ENCODE measurements at regions not wholly inside any gene's neighbourhood (a gene's known extent, or its start where the extent isn't known, plus 50 kb on each side); places are given as distances from the start of the nearest gene placed in this dataset.

DNA sequence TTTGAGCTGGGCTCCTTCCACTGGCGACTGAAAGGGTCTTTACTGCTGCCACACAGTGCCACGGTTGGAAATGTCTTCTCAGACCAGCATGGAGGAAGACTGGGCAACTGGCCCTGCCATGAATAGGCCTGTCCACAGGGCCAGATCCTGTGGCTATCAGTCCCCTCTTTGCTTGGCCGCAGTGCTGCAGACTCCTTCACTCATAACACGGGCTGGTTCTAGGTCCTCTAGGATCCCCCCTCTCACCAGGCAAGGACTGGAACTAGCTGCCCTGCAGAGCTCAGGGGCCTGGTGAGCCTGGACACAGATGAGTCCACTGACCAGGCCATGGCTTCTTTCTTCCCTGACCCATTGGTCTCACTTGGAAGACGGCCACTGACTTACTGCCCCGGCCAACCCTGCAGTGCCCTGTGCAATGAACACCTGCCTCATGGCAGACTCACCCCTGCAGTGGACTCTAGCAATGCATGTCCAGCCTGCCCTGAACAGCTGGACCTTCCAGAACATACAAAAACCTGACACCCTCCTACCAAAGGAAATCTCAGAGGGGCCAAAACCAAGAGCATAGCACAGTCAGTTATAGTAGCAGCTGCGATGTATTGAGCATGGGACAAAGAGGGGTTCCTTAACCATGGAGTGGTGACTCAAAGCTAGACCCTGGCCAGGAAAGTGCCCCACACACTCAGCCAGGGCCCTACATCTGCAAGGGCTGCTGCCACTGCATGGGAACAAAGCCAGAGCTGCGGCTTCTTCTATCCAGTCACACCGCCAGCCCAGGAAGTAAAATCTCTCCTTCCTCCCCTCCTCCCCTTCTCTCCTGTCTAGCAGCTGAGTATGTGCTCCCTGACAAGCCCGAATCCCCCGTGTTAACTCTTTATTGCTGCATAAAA, 72.1 kb upstream of the ITGA11 start:
- peaks cover 7% of the 10 kb centered on the region for H3K36me3 Mint-ChIP-seq
- H3K9me3 Mint-ChIP-seq, result peaks cover 23% of the 10 kb centered on the region
- TF ChIP-seq ZNF317 (CRISPR knock-in tag; IDR thresholded peaks at IDR 0.05; ENCODE audit: borderline replicate concordance, low read depth), result no peak
- no peak for TF ChIP-seq ZNF512 (CRISPR knock-in tag; IDR thresholded peaks at IDR 0.05; ENCODE audit: borderline replicate concordance)
- no peak for TF ChIP-seq PRDM15 (CRISPR knock-in tag; IDR thresholded peaks at IDR 0.05)
- TF ChIP-seq ZBTB43 (CRISPR knock-in tag; IDR thresholded peaks at IDR 0.05), result no peak
- no peak for TF ChIP-seq NFYB (CRISPR knock-in tag; conservative IDR thresholded peaks at IDR 0.05; ENCODE audit: low read depth)
- TF ChIP-seq RORB (CRISPR knock-in tag; IDR thresholded peaks at IDR 0.05), result no peak
- no peak for TF ChIP-seq MLX (CRISPR knock-in tag; IDR thresholded peaks at IDR 0.05)
- no peak for TF ChIP-seq ZNF219 (CRISPR knock-in tag; IDR thresholded peaks at IDR 0.05; ENCODE audit: borderline replicate concordance)
- no peak overlapping the region for H3K27ac Mint-ChIP-seq
- peaks cover 3% of the 10 kb centered on the region; the same call in 1 of the 2 replicates for H3K27me3 Mint-ChIP-seq (ENCODE audit: low read depth)
- POLR2A ChIA-PET, result no interaction called here
- no peak overlapping the region for H3K4me3 Mint-ChIP-seq
- DNase-seq (ENCODE audit: low spot score) (no peak), ATAC-seq (no peak)
- H3K4me1 Mint-ChIP-seq, result peaks cover 22% of the 10 kb centered on the region
- CTCF ChIA-PET, result interaction anchor here (0.6 kb wide), 1 partner anchor 534 kb away, joined by 3 read pairs; no protein-coding TSS in a partner anchor

DNA sequence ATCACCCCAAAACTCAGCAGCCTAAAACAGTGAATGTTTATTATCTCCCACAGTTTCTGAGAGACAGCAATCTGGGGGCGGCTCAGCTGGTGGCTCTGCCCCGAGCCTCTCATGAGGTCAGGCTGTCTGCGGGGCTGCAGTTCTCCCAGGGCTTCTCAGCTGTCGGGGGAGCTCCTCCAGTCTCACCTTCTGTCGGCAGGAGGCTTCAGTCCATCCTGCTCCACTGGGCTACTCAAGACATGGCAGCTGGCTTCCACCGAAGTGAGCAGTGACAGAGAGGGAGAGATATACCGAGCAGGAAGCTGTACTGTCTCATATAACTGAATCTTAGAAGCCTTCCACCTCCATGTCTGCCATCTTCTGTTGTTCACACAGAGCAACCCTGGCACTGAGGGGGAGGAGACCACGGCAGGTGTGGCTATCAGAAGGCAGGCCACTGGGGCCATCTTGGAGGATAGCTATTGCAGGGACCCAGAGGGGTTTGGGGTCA, 72.8 kb upstream of the ITGA11 start:
- Mint-ChIP-seq H3K36me3 (peaks cover 7% of the 10 kb centered on the region), H3K4me1 (peaks cover 22% of the 10 kb centered on the region), H3K9me3 (peaks cover 23% of the 10 kb centered on the region), H3K4me3 (no peak overlapping the region), H3K27me3 (ENCODE audit: low read depth) (peaks cover 3% of the 10 kb centered on the region; the same call in 1 of the 2 replicates), H3K27ac (no peak overlapping the region)
- ChIA-PET CTCF (interaction anchor here (0.6 kb wide), 1 partner anchor 535 kb away, joined by 3 read pairs; no protein-coding TSS in a partner anchor), POLR2A (no interaction called here)
- ATAC-seq (no peak), DNase-seq (ENCODE audit: low spot score) (no peak)
- TF ChIP-seq ELF4 (CRISPR knock-in tag; IDR thresholded peaks at IDR 0.05; ENCODE audit: low read depth) (no peak), GABPB1 (CRISPR knock-in tag; IDR thresholded peaks at IDR 0.05) (no peak), EMX1 (CRISPR knock-in tag; IDR thresholded peaks at IDR 0.05) (no peak), HMGXB4 (CRISPR knock-in tag; IDR thresholded peaks at IDR 0.05) (no peak), NR2C2 (CRISPR knock-in tag; IDR thresholded peaks at IDR 0.05) (no peak), SOX15 (CRISPR knock-in tag; IDR thresholded peaks at IDR 0.05) (no peak), NFATC4 (CRISPR knock-in tag; IDR thresholded peaks at IDR 0.05) (no peak), GTF2I (CRISPR knock-in tag; conservative IDR thresholded peaks at IDR 0.05) (no peak), ESRRA (CRISPR knock-in tag; IDR thresholded peaks at IDR 0.05; ENCODE audit: borderline replicate concordance) (no peak), IRF1 (CRISPR knock-in tag; IDR thresholded peaks at IDR 0.05) (no peak)
- TF ChIP-seq, protein P1, sequence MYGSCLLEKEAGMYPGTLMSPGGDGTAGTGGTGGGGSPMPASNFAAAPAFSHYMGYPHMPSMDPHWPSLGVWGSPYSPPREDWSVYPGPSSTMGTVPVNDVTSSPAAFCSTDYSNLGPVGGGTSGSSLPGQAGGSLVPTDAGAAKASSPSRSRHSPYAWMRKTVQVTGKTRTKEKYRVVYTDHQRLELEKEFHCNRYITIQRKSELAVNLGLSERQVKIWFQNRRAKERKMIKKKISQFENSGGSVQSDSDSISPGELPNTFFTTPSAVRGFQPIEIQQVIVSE (CRISPR knock-in tag; IDR thresholded peaks at IDR 0.05; ENCODE audit: borderline replicate concordance), result no peak

All from WTC11 (cell line).